H9 (cell line): ENCODE measurements at regions not wholly inside any gene's neighbourhood (a gene's known extent, or its start where the extent isn't known, plus 50 kb on each side); places are given as distances from the start of the nearest gene placed in this dataset.

Experiments used
- DNase-seq: peaks from one replicate; pipeline ENCODE4 v3.0.0-alpha.2; 2017
- H2AFZ ChIP-seq: one replicate; pipeline ENCODE4 v1.6.1; 2013; ENCODE audit warnings: mild to moderate bottlenecking, low read length, control low read depth, moderate library complexity
- H2AK5ac ChIP-seq: 2 replicates; pipeline ENCODE4 v1.6.1; 2013; ENCODE audit warnings: low read length, control low read depth, mixed read lengths; ENCODE audit not compliant: insufficient read length
- H2BK120ac ChIP-seq: one replicate; pipeline ENCODE4 v1.6.1; 2013; ENCODE audit warnings: low read depth, mild to moderate bottlenecking, low read length, control low read depth, inconsistent platforms; ENCODE audit not compliant: poor library complexity, severe bottlenecking
- H2BK12ac ChIP-seq: 2 replicates; pipeline ENCODE4 v1.6.1; 2013; ENCODE audit warnings: low read length, control low read depth, mixed read lengths, low read depth; ENCODE audit not compliant: insufficient read length
- H2BK15ac ChIP-seq: 2 replicates; pipeline ENCODE4 v1.6.1; 2013; ENCODE audit warnings: low read depth, low read length, control low read depth
- H2BK20ac ChIP-seq: one replicate; pipeline ENCODE4 v1.6.1; 2013; ENCODE audit warnings: low read depth, mild to moderate bottlenecking, low read length, control low read depth, inconsistent platforms; ENCODE audit not compliant: poor library complexity, severe bottlenecking
- H2BK5ac ChIP-seq: 2 replicates; pipeline ENCODE4 v1.6.1; 2013; ENCODE audit warnings: low read length, control low read depth, mixed read lengths; ENCODE audit not compliant: insufficient read length
- H3K14ac ChIP-seq: 2 replicates; pipeline ENCODE4 v1.6.1; 2013; ENCODE audit warnings: low read length, control low read depth; ENCODE audit not compliant: insufficient read depth
- H3K18ac ChIP-seq: 2 replicates; pipeline ENCODE4 v1.6.1; 2013; ENCODE audit warnings: low read depth, mild to moderate bottlenecking, mixed read lengths, low read length, control low read depth; ENCODE audit not compliant: insufficient read length
- H3K23ac ChIP-seq: 2 replicates; pipeline ENCODE4 v1.6.1; 2013; ENCODE audit warnings: low read length, control low read depth, mixed read lengths, low read depth; ENCODE audit not compliant: insufficient read length
- H3K23me2 ChIP-seq: 2 replicates; pipeline ENCODE4 v1.6.1; 2013; ENCODE audit warnings: low read depth, mild to moderate bottlenecking, mixed read lengths, low read length, control low read depth; ENCODE audit not compliant: insufficient read length, poor library complexity, severe bottlenecking
- H3K27ac ChIP-seq: 2 replicates; pipeline ENCODE4 v1.5.1; 2013; ENCODE audit warnings: low read length, control low read depth, mixed read lengths, low read depth; ENCODE audit not compliant: insufficient read length
- H3K27me3 ChIP-seq: 2 replicates; pipeline ENCODE4 v1.6.1; 2013; ENCODE audit warnings: low read length, control low read depth, inconsistent platforms; ENCODE audit not compliant: insufficient read depth
- H3K4ac ChIP-seq: 2 replicates; pipeline ENCODE4 v1.6.1; 2013; ENCODE audit warnings: low read depth, mild to moderate bottlenecking, control low read depth, inconsistent platforms, low read length, moderate library complexity
- H3K4me1 ChIP-seq: 2 replicates; pipeline ENCODE4 v1.6.1; 2013; ENCODE audit warnings: low read length, control low read depth, inconsistent platforms; ENCODE audit not compliant: insufficient read depth
- H3K4me2 ChIP-seq: 2 replicates; pipeline ENCODE4 v1.6.1; 2013; ENCODE audit warnings: low read length, control low read depth, mixed read lengths; ENCODE audit not compliant: insufficient read length, insufficient read depth
- H3K56ac ChIP-seq: 2 replicates; pipeline ENCODE4 v1.6.1; 2013; ENCODE audit warnings: low read depth, mild to moderate bottlenecking, mixed read lengths, low read length, control low read depth; ENCODE audit not compliant: insufficient read length
- H3K79me1 ChIP-seq: 2 replicates; pipeline ENCODE4 v1.6.1; 2013; ENCODE audit warnings: low read depth, mild to moderate bottlenecking, moderate library complexity, low read length, control low read depth, inconsistent platforms; ENCODE audit not compliant: insufficient read depth, poor library complexity, severe bottlenecking
- H3K79me2 ChIP-seq: 2 replicates; pipeline ENCODE4 v1.6.1; 2013; ENCODE audit warnings: low read length, control low read depth, inconsistent platforms; ENCODE audit not compliant: insufficient read depth
- H3K9ac ChIP-seq: 2 replicates; pipeline ENCODE4 v1.6.1; 2013; ENCODE audit warnings: low read length, control low read depth, mixed read lengths; ENCODE audit not compliant: insufficient read length; ENCODE audit errors: extremely low read depth
- H3K9me3 ChIP-seq: one replicate; pipeline ENCODE4 v1.6.1; 2013; ENCODE audit warnings: low read depth, low read length, inconsistent platforms; ENCODE audit not compliant: control insufficient read depth
- H3T11ph ChIP-seq: one replicate; pipeline ENCODE4 v1.6.1; 2013; ENCODE audit warnings: mild to moderate bottlenecking, low read length, control low read depth, inconsistent platforms
- H4K20me1 ChIP-seq: one replicate; pipeline ENCODE4 v1.6.1; 2013; ENCODE audit not compliant: control insufficient read depth, insufficient read length, insufficient read depth
- H4K5ac ChIP-seq: 2 replicates; pipeline ENCODE4 v1.6.1; 2013; ENCODE audit warnings: low read depth, mild to moderate bottlenecking, mixed read lengths, low read length, control low read depth; ENCODE audit not compliant: insufficient read length
- H4K8ac ChIP-seq: replicated peaks from 2 replicates; pipeline ENCODE4 v1.6.1; 2013; ENCODE audit warnings: low read length, control low read depth, mixed read lengths, low read depth; ENCODE audit not compliant: insufficient read length
- H4K91ac ChIP-seq: 2 replicates; pipeline ENCODE4 v1.6.1; 2013; ENCODE audit warnings: low read depth, mild to moderate bottlenecking, moderate library complexity, mixed read lengths, low read length, control low read depth; ENCODE audit not compliant: insufficient read length
- H3K27ac Mint-ChIP-seq, 3 experiments: 2 replicates in 2 of 3; 3 replicates in 1 of 3; pipeline ENCODE4 v1.8.0; 2020 to 2021; ENCODE audit warnings: mixed read lengths in 3 of 3, mild to moderate bottlenecking in 1 of 3, moderate library complexity in 1 of 3
- H3K27me3 Mint-ChIP-seq: 2 replicates; pipeline ENCODE4 v1.8.0; 2021; ENCODE audit warnings: low read depth, mild to moderate bottlenecking, moderate library complexity, mixed read lengths
- H3K36me3 Mint-ChIP-seq, 3 experiments: 2 replicates in 2 of 3; 3 replicates in 1 of 3; pipeline ENCODE4 v1.8.0; 2020 to 2021; ENCODE audit warnings: low read depth in 3 of 3, mixed read lengths in 3 of 3; ENCODE audit not compliant: insufficient read depth in 1 of 3
- H3K4me1 Mint-ChIP-seq, 2 experiments: 2 replicates each; pipeline ENCODE4 v1.8.0; 2020; ENCODE audit warnings: mixed read lengths in 2 of 2
- H3K4me3 Mint-ChIP-seq, 2 experiments: 2 replicates in 1 of 2; 3 replicates in 1 of 2; pipeline ENCODE4 v1.8.0; 2020 to 2021; ENCODE audit warnings: mild to moderate bottlenecking in 2 of 2, mixed read lengths in 2 of 2, moderate library complexity in 1 of 2
- H3K9me3 Mint-ChIP-seq, 2 experiments: 2 replicates in 1 of 2; 3 replicates in 1 of 2; pipeline ENCODE4 v1.8.0; 2020; ENCODE audit warnings: mild to moderate bottlenecking in 2 of 2, mixed read lengths in 2 of 2, moderate library complexity in 1 of 2
- CTCF ChIP-seq: fragments of 200-600 bp; sonication (generic); conservative IDR thresholded peaks from 3 replicates; pipeline ENCODE4 v1.8.0; 2021; ENCODE audit warnings: antibody characterized with exemption, mild to moderate bottlenecking
- WGBS: extraction: QIAGEN DNeasy Blood & Tissue Kit; methylation state at CpG from one replicate; pipeline ENCODE4 v1.1.7; 2013; ENCODE audit warnings: missing lambda C conversion rate, low lambda C conversion rate, mixed read lengths; ENCODE audit not compliant: insufficient read length; ENCODE audit errors: extremely low coverage; 5-methylcytosine and 5-hydroxymethylcytosine counted together

GRCh38 chr16:72473631-72474030 is 301.7 kb upstream of the PMFBP1 start:
- Histone ChIP-seq H2BK12ac (no peak overlapping the region), H4K8ac (no peak overlapping the region), H3K4me1 (no peaks in the 10 kb centered on the region), H2BK5ac (no peak overlapping the region), H4K20me1 (no peaks in the 10 kb centered on the region), H2AK5ac (no peak overlapping the region), H3K23ac (no peak overlapping the region), H3K9me3 (no peaks in the 10 kb centered on the region), H3K4ac (no peak overlapping the region), H3T11ph (no peak overlapping the region), H4K5ac (no peak overlapping the region), H3K4me2 (no peak overlapping the region), H2BK120ac (no peak overlapping the region), H3K14ac (no peak overlapping the region), H2BK20ac (no peak overlapping the region), H2BK15ac (no peak overlapping the region), H3K23me2 (no peaks in the 10 kb centered on the region), H3K79me2 (no peaks in the 10 kb centered on the region), H3K79me1 (no peaks in the 10 kb centered on the region), H3K9ac (no peak overlapping the region), H2AFZ (no peak overlapping the region), H3K18ac (no peak overlapping the region), H3K56ac (no peak overlapping the region), H3K27me3 (no peaks in the 10 kb centered on the region), H3K27ac (no peak overlapping the region), H4K91ac (no peak overlapping the region)
- Mint-ChIP-seq H3K4me1 (peaks cover 0 to 7% of the 10 kb centered on the region in 2 experiments; a peak in 2 of 4 replicates), H3K27me3 (no peaks in the 10 kb centered on the region), H3K36me3 (no peaks in the 10 kb centered on the region), H3K4me3 (no peak overlapping the region), H3K27ac (no peak overlapping the region), H3K9me3 (no peaks in the 10 kb centered on the region)
- no peak for TF ChIP-seq CTCF
- no peak for DNase-seq
- no CpG with 5 or more reads among the region's 1 CpG for WGBS
